HCT116 (cell line): ENCODE measurements at regions not wholly inside any gene's neighbourhood (a gene's known extent, or its start where the extent isn't known, plus 50 kb on each side); places are given as distances from the start of the nearest gene placed in this dataset.

Experiments used
- ATAC-seq: fragments of 200-7000 bp; cut with Tn5 transposase; 2 replicates; pipeline ENCODE4 v1.9.1; 2020; ENCODE audit warnings: mild to moderate bottlenecking, moderate library complexity
- BruUV-seq: library from RNA; stranded (reverse); fragments of 400-500 nt; replicated peaks from 2 replicates; lab custom pipeline; 2021; lab: Mats Ljungman, UMichigan
- CTCF ChIA-PET: fragments of 300-600 bp; sonication (Branson Sonifier 250); formaldehyde crosslinking; loops from one replicate; lab custom pipeline; 2021; ENCODE audit warnings: antibody characterized with exemption; lab: Charles Lee
- POLR2A ChIA-PET: fragments of 300-600, 350-600 bp; sonication (Branson Sonifier 250); formaldehyde crosslinking; loops from one replicate; lab custom pipeline; 2021; ENCODE audit warnings: antibody characterized with exemption; lab: Charles Lee
- RAD21 ChIA-PET, 2 experiments: fragments of 300-600 bp; sonication (Branson Sonifier 250); formaldehyde crosslinking; loops; one replicate each; lab custom pipeline; 2023; ENCODE audit warnings: low total read pairs in 2 of 2; ENCODE audit not compliant: uncharacterized antibody in 2 of 2, unreplicated experiment in 2 of 2, low non-redundant PET in 1 of 2; lab: Charles Lee
- DNase-seq: peaks from one replicate; pipeline ENCODE4 v3.0.0-alpha.2; 2010; ENCODE audit warnings: low read depth, low spot score
- H2AFZ ChIP-seq: fragments of 200-600 bp; shearing (Covaris generic), sonication (generic); 2 replicates; pipeline ENCODE4 v1.6.1; 2017; ENCODE audit warnings: low read depth, mixed run types, mixed read lengths, antibody characterized with exemption, low read length; ENCODE audit not compliant: poor library complexity, severe bottlenecking
- H3K27ac ChIP-seq: 2 replicates; pipeline ENCODE4 v1.5.1; 2012; ENCODE audit warnings: low read depth, low read length
- H3K27me3 ChIP-seq: fragments of 200-600 bp; sonication (generic); 2 replicates; pipeline ENCODE4 v1.6.1; 2016; ENCODE audit warnings: mixed run types, low read length, mixed read lengths; ENCODE audit not compliant: insufficient read depth
- H3K36me3 ChIP-seq, 2 experiments: fragments of 200-500 bp in 1 of 2; fragments of 200-600 bp in 1 of 2; sonication (Bioruptor generic) in 1 of 2; sonication (generic) in 1 of 2; 2 replicates each; pipeline versions ENCODE4 v1.5.1 to v1.6.1; 2014 to 2016; ENCODE audit warnings: low read length in 2 of 2, inconsistent platforms in 1 of 2, mixed read lengths in 1 of 2, mixed run types in 1 of 2; ENCODE audit not compliant: insufficient read depth in 2 of 2, control insufficient read depth in 1 of 2
- H3K4me1 ChIP-seq, 2 experiments: fragments of 200-600 bp in 1 of 2; sonication (generic) in 1 of 2; 2 replicates each; pipeline versions ENCODE4 v1.5.1 to v1.6.1; 2012 to 2017; ENCODE audit warnings: low read length in 2 of 2, inconsistent platforms in 1 of 2, mild to moderate bottlenecking in 1 of 2, mixed read lengths in 1 of 2, mixed run types in 1 of 2, moderate library complexity in 1 of 2; ENCODE audit not compliant: insufficient read depth in 2 of 2, control insufficient read depth in 1 of 2
- H3K4me2 ChIP-seq: fragments of 200-600 bp; sonication (generic); 2 replicates; pipeline ENCODE4 v1.6.1; 2017; ENCODE audit warnings: mixed run types, low read length, mixed read lengths
- H3K4me3 ChIP-seq, 2 experiments: fragments of 200-600 bp in 1 of 2; sonication (generic) in 1 of 2; replicated peaks in 1 of 2; 2 replicates each; pipeline ENCODE4 v1.5.1; 2011 to 2016; ENCODE audit warnings: low read length in 2 of 2, control low read depth in 1 of 2, low read depth in 1 of 2, mild to moderate bottlenecking in 1 of 2, mixed read lengths in 1 of 2, mixed run types in 1 of 2
- H3K79me2 ChIP-seq: fragments of 200-600 bp; sonication (generic); 2 replicates; pipeline ENCODE4 v1.6.1; 2017; ENCODE audit warnings: mild to moderate bottlenecking, mixed run types, low read length, moderate library complexity, mixed read lengths; ENCODE audit not compliant: insufficient read depth
- H3K9ac ChIP-seq: fragments of 200-600 bp; sonication (generic); 2 replicates; pipeline ENCODE4 v1.6.1; 2016; ENCODE audit warnings: low read length, mixed read lengths
- H3K9me2 ChIP-seq: fragments of 200-600 bp; sonication (generic), shearing (Covaris generic); 2 replicates; pipeline ENCODE4 v1.6.1; 2017; ENCODE audit warnings: mixed run types, mild to moderate bottlenecking, moderate library complexity; ENCODE audit not compliant: insufficient read depth
- H3K9me3 ChIP-seq, 2 experiments: fragments of 200-500 bp in 1 of 2; fragments of 200-600 bp in 1 of 2; sonication (Bioruptor generic) in 1 of 2; sonication (generic) in 1 of 2; 2 replicates each; pipeline ENCODE4 v1.6.1; 2014 to 2017; ENCODE audit warnings: low read length in 2 of 2, mixed read lengths in 2 of 2, inconsistent platforms in 1 of 2, low read depth in 1 of 2, mild to moderate bottlenecking in 1 of 2, mixed run types in 1 of 2, moderate library complexity in 1 of 2; ENCODE audit not compliant: control insufficient read depth in 1 of 2, insufficient read depth in 1 of 2
- H4K20me1 ChIP-seq: fragments of 200-600 bp; sonication (generic), shearing (Covaris generic); 2 replicates; pipeline ENCODE4 v1.6.1; 2017; ENCODE audit warnings: mixed run types, mild to moderate bottlenecking, moderate library complexity; ENCODE audit not compliant: insufficient read depth
- CBX3 ChIP-seq: IDR thresholded peaks from 2 replicates; pipeline ENCODE4 v1.6.1; 2012; ENCODE audit warnings: low read depth
- CEBPB ChIP-seq: IDR thresholded peaks from 2 replicates; pipeline ENCODE4 v1.6.1; 2012; ENCODE audit warnings: low read depth
- EGR1 ChIP-seq: IDR thresholded peaks from 2 replicates; pipeline ENCODE4 v1.6.1; 2012; ENCODE audit warnings: low read depth
- ELF1 ChIP-seq: IDR thresholded peaks from 2 replicates; pipeline ENCODE4 v1.6.1; 2012; ENCODE audit warnings: low read depth, borderline replicate concordance
- EZH2 ChIP-seq: fragments of 200-600 bp; sonication (generic); IDR thresholded peaks from 2 replicates; pipeline ENCODE4 v1.6.1; 2017; ENCODE audit warnings: antibody characterized with exemption, mixed run types
- EZH2phosphoT487 ChIP-seq: fragments of 200-600 bp; IDR thresholded peaks from 2 replicates; pipeline ENCODE4 v1.6.1; 2018; ENCODE audit warnings: antibody characterized with exemption, borderline replicate concordance
- FOSL1 ChIP-seq: IDR thresholded peaks from 2 replicates; pipeline ENCODE4 v1.6.1; 2012; ENCODE audit warnings: low read depth
- RAD21 ChIP-seq: IDR thresholded peaks from 2 replicates; pipeline ENCODE4 v1.6.1; 2012; ENCODE audit warnings: low read depth, mild to moderate bottlenecking
- SIN3A ChIP-seq: IDR thresholded peaks from 2 replicates; pipeline ENCODE4 v1.6.1; 2012; ENCODE audit warnings: low read depth
- SP1 ChIP-seq: IDR thresholded peaks from 2 replicates; pipeline ENCODE4 v1.6.1; 2012; ENCODE audit warnings: low read depth
- SRF ChIP-seq: IDR thresholded peaks from 2 replicates; pipeline ENCODE4 v1.6.1; 2012; ENCODE audit warnings: low read depth
- YY1 ChIP-seq: IDR thresholded peaks from 2 replicates; pipeline ENCODE4 v1.6.1; 2011; ENCODE audit warnings: low read length, low read depth, moderate library complexity, mild to moderate bottlenecking; ENCODE audit not compliant: insufficient replicate concordance; ENCODE audit errors: extremely low read depth
- ZFX ChIP-seq: fragments of 450-650 bp; IDR thresholded peaks from 2 replicates; pipeline ENCODE4 v1.6.1; 2017
- ZNF274 ChIP-seq: fragments of 200-500 bp; sonication (Bioruptor generic); IDR thresholded peaks from 2 replicates; pipeline ENCODE4 v1.6.1; 2014; ENCODE audit warnings: mild to moderate bottlenecking, low read depth, low read length, inconsistent platforms
- intact Hi-C: fragments of 100-400 bp; cut with micrococcal nuclease; formaldehyde crosslinking; loops from 2 replicates; pipeline ENCODE4 v1.10.0; 2022
- TF ChIP-seq, protein P1 (sequence below): IDR thresholded peaks from 2 replicates; pipeline ENCODE4 v1.6.1; 2011; ENCODE audit warnings: mild to moderate bottlenecking, low read length, moderate library complexity; ENCODE audit not compliant: insufficient replicate concordance; ENCODE audit errors: extremely low read depth
- TF ChIP-seq, protein P2 (sequence below), 3 experiments: fragments of 200-600 bp in 1 of 3; sonication (generic) in 1 of 3; IDR thresholded peaks in 2 of 3; conservative IDR thresholded peaks in 1 of 3; 2 replicates each; pipeline ENCODE4 v1.5.1; 2012 to 2017; ENCODE audit warnings: low read depth in 2 of 3, low read length in 2 of 3, antibody characterized with exemption in 1 of 3, borderline replicate concordance in 1 of 3, control low read depth in 1 of 3, mild to moderate bottlenecking in 1 of 3, mixed read lengths in 1 of 3, mixed run types in 1 of 3, moderate library complexity in 1 of 3; ENCODE audit not compliant: insufficient read depth in 1 of 3
- TF ChIP-seq, protein P3 (sequence below): IDR thresholded peaks from 2 replicates; pipeline ENCODE4 v1.6.1; 2012

DNA sequence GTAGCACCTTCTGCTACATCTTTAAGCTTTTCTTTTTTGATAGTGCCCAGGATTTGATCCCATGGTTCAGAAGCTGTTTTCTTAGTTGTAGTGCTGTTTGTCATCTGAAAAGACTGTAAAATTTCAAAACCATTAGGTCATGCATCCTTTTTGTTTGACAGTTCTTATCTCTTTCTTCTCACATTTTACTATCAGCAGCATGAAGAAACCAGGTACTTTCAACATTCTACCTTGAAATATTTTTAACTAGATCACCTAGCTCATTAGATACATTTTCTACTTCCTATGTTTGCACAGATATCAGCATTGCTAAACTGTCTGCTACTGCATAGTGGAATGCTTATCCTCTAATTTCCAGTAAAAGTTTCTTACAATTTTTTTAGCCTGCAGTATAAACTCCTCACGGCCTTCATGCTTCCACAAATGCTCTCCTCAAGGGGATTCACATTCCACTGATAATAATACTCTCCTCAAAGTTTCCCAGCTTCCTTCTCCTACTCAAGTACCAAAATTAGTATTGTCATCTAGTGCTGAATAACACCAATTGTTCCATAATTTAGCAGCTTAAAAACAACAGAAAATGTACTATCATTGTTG, 243.9 kb upstream of the ZRANB2 start:
- H3K79me2 ChIP-seq = no peaks in the 10 kb centered on the region
- H3K27ac ChIP-seq = no peak overlapping the region
- no peak overlapping the region for H3K9ac ChIP-seq
- H3K9me2 ChIP-seq = no peaks in the 10 kb centered on the region
- DNase-seq = no peak
- H3K27me3 ChIP-seq = no peaks in the 10 kb centered on the region
- H3K4me3 ChIP-seq = no peak overlapping the region
- no peaks in the 10 kb centered on the region; a peak in 1 of 4 replicates for H3K9me3 ChIP-seq
- no peak overlapping the region for H3K4me2 ChIP-seq
- POLR2A ChIA-PET = no interaction called here
- no peaks in the 10 kb centered on the region for H3K4me1 ChIP-seq
- TF ChIP-seq CEBPB (no peak), EZH2phosphoT487 (no peak), SIN3A (no peak), ELF1 (no peak), SRF (no peak), RAD21 (no peak), CBX3 (no peak), FOSL1 (no peak), ZFX (no peak), EGR1 (no peak), ZNF274 (no peak), EZH2 (no peak), SP1 (no peak), YY1 (no peak)
- TF ChIP-seq, protein P1, sequence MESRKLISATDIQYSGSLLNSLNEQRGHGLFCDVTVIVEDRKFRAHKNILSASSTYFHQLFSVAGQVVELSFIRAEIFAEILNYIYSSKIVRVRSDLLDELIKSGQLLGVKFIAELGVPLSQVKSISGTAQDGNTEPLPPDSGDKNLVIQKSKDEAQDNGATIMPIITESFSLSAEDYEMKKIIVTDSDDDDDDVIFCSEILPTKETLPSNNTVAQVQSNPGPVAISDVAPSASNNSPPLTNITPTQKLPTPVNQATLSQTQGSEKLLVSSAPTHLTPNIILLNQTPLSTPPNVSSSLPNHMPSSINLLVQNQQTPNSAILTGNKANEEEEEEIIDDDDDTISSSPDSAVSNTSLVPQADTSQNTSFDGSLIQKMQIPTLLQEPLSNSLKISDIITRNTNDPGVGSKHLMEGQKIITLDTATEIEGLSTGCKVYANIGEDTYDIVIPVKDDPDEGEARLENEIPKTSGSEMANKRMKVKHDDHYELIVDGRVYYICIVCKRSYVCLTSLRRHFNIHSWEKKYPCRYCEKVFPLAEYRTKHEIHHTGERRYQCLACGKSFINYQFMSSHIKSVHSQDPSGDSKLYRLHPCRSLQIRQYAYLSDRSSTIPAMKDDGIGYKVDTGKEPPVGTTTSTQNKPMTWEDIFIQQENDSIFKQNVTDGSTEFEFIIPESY = no peak
- TF ChIP-seq, protein P2, sequence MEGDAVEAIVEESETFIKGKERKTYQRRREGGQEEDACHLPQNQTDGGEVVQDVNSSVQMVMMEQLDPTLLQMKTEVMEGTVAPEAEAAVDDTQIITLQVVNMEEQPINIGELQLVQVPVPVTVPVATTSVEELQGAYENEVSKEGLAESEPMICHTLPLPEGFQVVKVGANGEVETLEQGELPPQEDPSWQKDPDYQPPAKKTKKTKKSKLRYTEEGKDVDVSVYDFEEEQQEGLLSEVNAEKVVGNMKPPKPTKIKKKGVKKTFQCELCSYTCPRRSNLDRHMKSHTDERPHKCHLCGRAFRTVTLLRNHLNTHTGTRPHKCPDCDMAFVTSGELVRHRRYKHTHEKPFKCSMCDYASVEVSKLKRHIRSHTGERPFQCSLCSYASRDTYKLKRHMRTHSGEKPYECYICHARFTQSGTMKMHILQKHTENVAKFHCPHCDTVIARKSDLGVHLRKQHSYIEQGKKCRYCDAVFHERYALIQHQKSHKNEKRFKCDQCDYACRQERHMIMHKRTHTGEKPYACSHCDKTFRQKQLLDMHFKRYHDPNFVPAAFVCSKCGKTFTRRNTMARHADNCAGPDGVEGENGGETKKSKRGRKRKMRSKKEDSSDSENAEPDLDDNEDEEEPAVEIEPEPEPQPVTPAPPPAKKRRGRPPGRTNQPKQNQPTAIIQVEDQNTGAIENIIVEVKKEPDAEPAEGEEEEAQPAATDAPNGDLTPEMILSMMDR (IDR thresholded peaks at IDR 0.05 in 2 of 3, conservative IDR thresholded peaks at IDR 0.05 in 1 of 3; ENCODE audit: borderline replicate concordance in 1 of 3, insufficient read depth in 1 of 3, low read depth in 2 of 3, low read length in 2 of 3) = no peak
- TF ChIP-seq, protein P3, sequence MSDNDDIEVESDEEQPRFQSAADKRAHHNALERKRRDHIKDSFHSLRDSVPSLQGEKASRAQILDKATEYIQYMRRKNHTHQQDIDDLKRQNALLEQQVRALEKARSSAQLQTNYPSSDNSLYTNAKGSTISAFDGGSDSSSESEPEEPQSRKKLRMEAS = no peak
- CTCF ChIA-PET = no interaction called here
- BruUV-seq = no TSS peak
- H2AFZ ChIP-seq = no peak overlapping the region
- intact Hi-C loops = no loop called here
- no peak for ATAC-seq
- RAD21 ChIA-PET = no interaction called here
- no peaks in the 10 kb centered on the region for H4K20me1 ChIP-seq
- H3K36me3 ChIP-seq = no peaks in the 10 kb centered on the region
